ENCODE measurements at regions not wholly inside any gene's neighbourhood (a gene's known extent, or its start where the extent isn't known, plus 50 kb on each side); places are given as distances from the start of the nearest gene placed in this dataset.

DNA sequence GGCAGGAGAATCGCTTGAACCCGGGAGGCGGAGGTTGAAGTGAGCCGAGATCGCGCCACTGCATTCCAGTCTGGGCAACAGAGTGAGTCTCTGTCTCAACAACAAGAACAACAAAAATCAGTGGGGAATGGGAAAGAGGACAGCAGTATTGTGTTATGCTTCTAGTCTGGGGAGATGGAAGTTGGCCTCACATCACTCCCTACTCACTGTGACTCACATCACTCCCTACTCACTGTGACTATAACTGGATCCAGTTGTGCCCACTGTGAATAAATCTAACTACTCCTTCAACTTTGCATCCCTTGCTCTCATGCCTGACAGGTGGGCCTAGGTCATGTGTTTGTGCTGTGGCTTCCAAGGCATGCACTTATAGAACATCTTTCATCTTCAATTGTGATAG, 285.4 kb upstream of the USP24 start:
- no peak for TF ChIP-seq POLR2A (IDR thresholded peaks at IDR 0.05; ENCODE audit: low read depth, low read length)
- TF ChIP-seq TAF1 (IDR thresholded peaks at IDR 0.05; ENCODE audit: low read depth, low read length), result no peak
- TF ChIP-seq POU2F2 (IDR thresholded peaks at IDR 0.05; ENCODE audit: low read depth, low read length), result no peak
- TF ChIP-seq POLR2AphosphoS5 (IDR thresholded peaks at IDR 0.05; ENCODE audit: low read depth, low read length), result no peak
